Panc1 (cell line): ENCODE measurements at regions not wholly inside any gene's neighbourhood (a gene's known extent, or its start where the extent isn't known, plus 50 kb on each side); places are given as distances from the start of the nearest gene placed in this dataset.

Experiments used
- ATAC-seq: fragments of 200-7000 bp; cut with Tn5 transposase; 2 replicates; pipeline ENCODE4 v1.9.1; 2020; ENCODE audit warnings: mild to moderate bottlenecking, moderate library complexity
- BruUV-seq: library from RNA; stranded (reverse); fragments of 400-500 nt; replicated peaks from 2 replicates; lab custom pipeline; 2021; lab: Mats Ljungman, UMichigan
- CTCF ChIA-PET: fragments of 300-600 bp; sonication (Branson Sonifier 250); formaldehyde crosslinking; loops from one replicate; lab custom pipeline; 2022; ENCODE audit warnings: antibody characterized with exemption; lab: Charles Lee
- POLR2A ChIA-PET: fragments of 300-600 bp; sonication (Branson Sonifier 250); formaldehyde crosslinking; loops from one replicate; lab custom pipeline; 2022; ENCODE audit warnings: antibody characterized with exemption; lab: Charles Lee
- DNase-seq: peaks from one replicate; pipeline ENCODE4 v3.0.0-alpha.2; 2010; ENCODE audit warnings: low read depth, low spot score
- H3K27ac ChIP-seq: 2 replicates; pipeline ENCODE4 v1.5.1; 2011; ENCODE audit warnings: mild to moderate bottlenecking, low read length, inconsistent platforms
- H3K27me3 ChIP-seq: fragments of 200-500 bp; sonication (Bioruptor generic); 2 replicates; pipeline ENCODE4 v1.6.0; 2014; ENCODE audit warnings: low read length, inconsistent platforms; ENCODE audit not compliant: control insufficient read depth, insufficient read depth
- H3K36me3 ChIP-seq: fragments of 200-500 bp; sonication (Bioruptor generic); 2 replicates; pipeline ENCODE4 v1.5.1; 2014; ENCODE audit warnings: inconsistent platforms, mild to moderate bottlenecking, low read length, moderate library complexity; ENCODE audit not compliant: control insufficient read depth, insufficient read depth
- H3K4me1 ChIP-seq: 2 replicates; pipeline ENCODE4 v1.5.1; 2011; ENCODE audit warnings: inconsistent platforms, mild to moderate bottlenecking, low read length, moderate library complexity; ENCODE audit not compliant: control insufficient read depth, insufficient read depth
- H3K4me3 ChIP-seq, 2 experiments: 2 replicates each; pipeline ENCODE4 v1.5.1; 2011 to 2012; ENCODE audit warnings: low read depth in 2 of 2, low read length in 2 of 2, mild to moderate bottlenecking in 2 of 2, inconsistent platforms in 1 of 2, moderate library complexity in 1 of 2
- H3K9me3 ChIP-seq: fragments of 200-500 bp; sonication (Bioruptor generic); 2 replicates; pipeline ENCODE4 v1.5.1; 2014; ENCODE audit warnings: low read depth, mild to moderate bottlenecking, inconsistent platforms, low read length, moderate library complexity; ENCODE audit not compliant: control insufficient read depth, insufficient read depth
- CTCF ChIP-seq: fragments of 450-650 bp; IDR thresholded peaks from 2 replicates; pipeline ENCODE4 v1.5.1; 2017; ENCODE audit warnings: mild to moderate bottlenecking
- POLR2AphosphoS5 ChIP-seq: IDR thresholded peaks from 2 replicates; pipeline ENCODE4 v1.6.1; 2012; ENCODE audit warnings: mild to moderate bottlenecking, low read depth, low read length, moderate library complexity
- SIN3A ChIP-seq: IDR thresholded peaks from 2 replicates; pipeline ENCODE4 v1.6.1; 2012; ENCODE audit warnings: low read depth, mild to moderate bottlenecking, low read length, moderate library complexity, borderline replicate concordance; ENCODE audit not compliant: insufficient read depth
- TCF7L2 ChIP-seq: IDR thresholded peaks from 2 replicates; pipeline ENCODE4 v1.6.1; 2011; ENCODE audit warnings: mild to moderate bottlenecking, low read depth, low read length, inconsistent platforms
- in situ Hi-C: cut with HindIII; loops from 2 replicates; pipeline ENCODE4 v1.10.0; 2016; ENCODE audit warnings: low sequenced_read_pairs, low pct_unique_long_range_greater_than_20kb
- intact Hi-C: fragments of 100-400 bp; cut with micrococcal nuclease; formaldehyde crosslinking; loops from one replicate; pipeline ENCODE4 v1.10.0; 2022; ENCODE audit not compliant: unreplicated experiment
- TF ChIP-seq, protein P1 (sequence below), 2 experiments: IDR thresholded peaks; 2 replicates each; pipeline ENCODE4 v1.6.1; 2011 to 2012; ENCODE audit warnings: low read depth in 2 of 2, control low read depth in 1 of 2, low read length in 1 of 2, mild to moderate bottlenecking in 1 of 2, moderate library complexity in 1 of 2; ENCODE audit not compliant: insufficient read depth in 1 of 2

DNA sequence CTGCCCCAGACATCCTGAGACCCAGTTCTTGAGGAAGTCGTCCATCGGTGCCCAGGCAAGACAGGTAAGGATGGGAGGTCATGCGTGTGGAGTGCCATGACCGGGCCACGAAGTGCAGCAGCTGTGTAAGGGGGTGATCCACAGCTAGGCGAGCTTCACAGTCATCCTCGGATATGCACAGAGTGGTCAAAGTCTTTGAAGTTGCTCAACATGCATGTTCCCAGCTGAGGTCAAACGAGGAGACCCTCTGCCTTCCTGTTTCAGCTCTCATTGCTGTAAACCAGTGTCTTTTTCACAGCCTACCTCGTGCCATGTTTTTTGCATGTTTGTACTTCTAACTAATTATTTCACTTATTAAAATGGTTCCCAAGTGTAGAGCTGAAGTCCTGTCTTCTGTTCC lies 109.9 kb upstream of the TBL1X start:
- BruUV-seq: no TSS peak
- no peak overlapping the region for H3K4me3 ChIP-seq
- no peaks in the 10 kb centered on the region for H3K36me3 ChIP-seq
- no peak for ATAC-seq
- CTCF ChIA-PET: no interaction called here
- in situ Hi-C loops (no loop called here), intact Hi-C loops (no loop called here)
- TF ChIP-seq TCF7L2: no peak
- TF ChIP-seq POLR2AphosphoS5: no peak
- TF ChIP-seq SIN3A: no peak
- TF ChIP-seq, protein P1, sequence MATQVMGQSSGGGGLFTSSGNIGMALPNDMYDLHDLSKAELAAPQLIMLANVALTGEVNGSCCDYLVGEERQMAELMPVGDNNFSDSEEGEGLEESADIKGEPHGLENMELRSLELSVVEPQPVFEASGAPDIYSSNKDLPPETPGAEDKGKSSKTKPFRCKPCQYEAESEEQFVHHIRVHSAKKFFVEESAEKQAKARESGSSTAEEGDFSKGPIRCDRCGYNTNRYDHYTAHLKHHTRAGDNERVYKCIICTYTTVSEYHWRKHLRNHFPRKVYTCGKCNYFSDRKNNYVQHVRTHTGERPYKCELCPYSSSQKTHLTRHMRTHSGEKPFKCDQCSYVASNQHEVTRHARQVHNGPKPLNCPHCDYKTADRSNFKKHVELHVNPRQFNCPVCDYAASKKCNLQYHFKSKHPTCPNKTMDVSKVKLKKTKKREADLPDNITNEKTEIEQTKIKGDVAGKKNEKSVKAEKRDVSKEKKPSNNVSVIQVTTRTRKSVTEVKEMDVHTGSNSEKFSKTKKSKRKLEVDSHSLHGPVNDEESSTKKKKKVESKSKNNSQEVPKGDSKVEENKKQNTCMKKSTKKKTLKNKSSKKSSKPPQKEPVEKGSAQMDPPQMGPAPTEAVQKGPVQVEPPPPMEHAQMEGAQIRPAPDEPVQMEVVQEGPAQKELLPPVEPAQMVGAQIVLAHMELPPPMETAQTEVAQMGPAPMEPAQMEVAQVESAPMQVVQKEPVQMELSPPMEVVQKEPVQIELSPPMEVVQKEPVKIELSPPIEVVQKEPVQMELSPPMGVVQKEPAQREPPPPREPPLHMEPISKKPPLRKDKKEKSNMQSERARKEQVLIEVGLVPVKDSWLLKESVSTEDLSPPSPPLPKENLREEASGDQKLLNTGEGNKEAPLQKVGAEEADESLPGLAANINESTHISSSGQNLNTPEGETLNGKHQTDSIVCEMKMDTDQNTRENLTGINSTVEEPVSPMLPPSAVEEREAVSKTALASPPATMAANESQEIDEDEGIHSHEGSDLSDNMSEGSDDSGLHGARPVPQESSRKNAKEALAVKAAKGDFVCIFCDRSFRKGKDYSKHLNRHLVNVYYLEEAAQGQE (IDR thresholded peaks at IDR 0.05; ENCODE audit: insufficient read depth in 1 of 2, low read depth in 2 of 2, low read length in 1 of 2): no peak
- no peak for TF ChIP-seq CTCF
- H3K4me1 ChIP-seq: no peaks in the 10 kb centered on the region
- no peak for DNase-seq
- POLR2A ChIA-PET: no interaction called here
- no peaks in the 10 kb centered on the region for H3K9me3 ChIP-seq
- no peaks in the 10 kb centered on the region for H3K27me3 ChIP-seq
- no peak overlapping the region for H3K27ac ChIP-seq

DNA sequence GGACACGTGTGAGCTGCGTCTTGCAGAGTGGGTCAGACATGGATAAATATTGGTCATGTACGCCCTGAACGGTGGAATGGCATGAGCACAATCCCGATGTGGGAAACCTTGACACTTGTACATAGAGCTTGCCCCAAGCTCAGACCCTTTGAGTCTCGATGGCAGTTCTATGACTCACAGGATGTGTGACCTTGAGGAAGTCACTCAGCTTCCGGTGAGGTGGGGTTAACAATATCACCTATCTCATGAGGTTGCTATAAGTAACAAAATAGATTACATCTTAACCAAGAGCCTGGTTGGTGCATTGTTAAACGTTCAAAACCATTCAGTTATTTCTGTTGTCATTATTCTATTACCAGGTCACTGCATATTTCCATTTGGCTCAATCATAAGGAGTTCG lies 109.1 kb upstream of the TBL1X start:
- intact Hi-C loops: no loop called here
- no peak overlapping the region for H3K27ac ChIP-seq
- no peaks in the 10 kb centered on the region for H3K36me3 ChIP-seq
- in situ Hi-C loops: no loop called here
- DNase-seq: no peak
- no peak overlapping the region for H3K4me3 ChIP-seq
- no peak for ATAC-seq
- H3K4me1 ChIP-seq: no peaks in the 10 kb centered on the region
- TF ChIP-seq TCF7L2: no peak
- TF ChIP-seq, protein P1 (IDR thresholded peaks at IDR 0.05; ENCODE audit: insufficient read depth in 1 of 2, low read depth in 2 of 2, low read length in 1 of 2): no peak
- TF ChIP-seq POLR2AphosphoS5: no peak
- no peak for TF ChIP-seq CTCF
- TF ChIP-seq SIN3A: no peak
- CTCF ChIA-PET: no interaction called here
- BruUV-seq: no TSS peak
- POLR2A ChIA-PET: no interaction called here
- no peaks in the 10 kb centered on the region for H3K9me3 ChIP-seq
- H3K27me3 ChIP-seq: no peaks in the 10 kb centered on the region
